Lung microvascular endothelial cell (primary cell): ENCODE measurements at regions not wholly inside any gene's neighbourhood (a gene's known extent, or its start where the extent isn't known, plus 50 kb on each side); places are given as distances from the start of the nearest gene placed in this dataset.
"Not testable (repeated sequence)": the region's sequence is repeated elsewhere in the genome, so short reads cannot be mapped to it uniquely, and the experiment has no call there.

Experiments used
- DNase-seq, 2 donors: peaks; one replicate each; pipeline versions ENCODE4 v3.0.0 to v3.0.0-alpha.2; 2010; ENCODE audit warnings: low read depth in 2 of 2

- no peak for DNase-seq
These were observed 154.5 kb downstream of the CRPPA start for GRCh38 chr7:16266877-16267276.

GRCh38 chr7:16266470-16266869 is 154.9 kb downstream of the CRPPA start:
- not testable (repeated sequence) for DNase-seq

GRCh38 chr7:16265863-16266458 is 155.4 kb downstream of the CRPPA start:
- no peak for DNase-seq

GRCh38 chr7:16264823-16265804 is 156.2 kb downstream of the CRPPA start:
- no peak for DNase-seq

- DNase-seq = no peak
These were observed 157.1 kb downstream of the CRPPA start for GRCh38 chr7:16264036-16264819.

- not testable (repeated sequence) for DNase-seq
These were observed 158.0 kb downstream of the CRPPA start for GRCh38 chr7:16263377-16263776.

- no peak for DNase-seq
These were observed 159.7 kb downstream of the CRPPA start for GRCh38 chr7:16261654-16262053.

- no peak for DNase-seq
These were observed 160.2 kb downstream of the CRPPA start for GRCh38 chr7:16261100-16261499.

- no peak for DNase-seq
These were observed 161.1 kb downstream of the CRPPA start for GRCh38 chr7:16260236-16260728.

- DNase-seq = not testable (repeated sequence)
These were observed 164.9 kb downstream of the CRPPA start for GRCh38 chr7:16256419-16256818.

GRCh38 chr7:16255952-16256351 is 165.4 kb downstream of the CRPPA start:
- DNase-seq = not testable (repeated sequence)

GRCh38 chr7:16250655-16251054 is 170.7 kb downstream of the CRPPA start:
- DNase-seq = not testable (repeated sequence)

- not testable (repeated sequence) for DNase-seq
These were observed 172.1 kb downstream of the CRPPA start for GRCh38 chr7:16249204-16249603.

GRCh38 chr7:16248556-16248955 is 172.8 kb downstream of the CRPPA start:
- DNase-seq = not testable (repeated sequence)

- DNase-seq = no peak
These were observed 176.9 kb downstream of the CRPPA start for GRCh38 chr7:16244469-16244868.

GRCh38 chr7:16242920-16243319 is 178.4 kb downstream of the CRPPA start:
- no peak for DNase-seq

- DNase-seq = no peak
These were observed 180.3 kb downstream of the CRPPA start for GRCh38 chr7:16241017-16241416.

- DNase-seq = no peak
These were observed 185.0 kb downstream of the CRPPA start for GRCh38 chr7:16236381-16236780.

GRCh38 chr7:16235147-16236114 is 185.9 kb downstream of the CRPPA start:
- DNase-seq = no peak

- DNase-seq = no peak
These were observed 186.7 kb downstream of the CRPPA start for GRCh38 chr7:16234493-16235146.
